ENCODE measurements at regions not wholly inside any gene's neighbourhood (a gene's known extent, or its start where the extent isn't known, plus 50 kb on each side); places are given as distances from the start of the nearest gene placed in this dataset.

GRCh38 chr12:98317939-98318899 is 197.2 kb upstream of the TMPO start:
- no peak for DNase-seq

- no peak for DNase-seq
Measured at GRCh38 chr12:98319716-98320425, 195.5 kb upstream of the TMPO start.

- DNase-seq: no peak
Measured at GRCh38 chr12:98325003-98325402, 190.4 kb upstream of the TMPO start.

GRCh38 chr12:98328467-98328866 is 186.9 kb upstream of the TMPO start:
- no peak for DNase-seq

GRCh38 chr12:98329589-98329988 is 185.8 kb upstream of the TMPO start:
- DNase-seq: no peak

- no peak for DNase-seq
Measured at GRCh38 chr12:98332642-98333041, 182.7 kb upstream of the TMPO start.

- DNase-seq: no peak
Measured at GRCh38 chr12:98334768-98335167, 180.6 kb upstream of the TMPO start.

GRCh38 chr12:98341026-98341425 is 174.4 kb upstream of the TMPO start:
- DNase-seq: no peak

- no peak for DNase-seq
Measured at GRCh38 chr12:98341732-98342131, 173.7 kb upstream of the TMPO start.

- DNase-seq: no peak
Measured at GRCh38 chr12:98343002-98343567, 172.3 kb upstream of the TMPO start.

GRCh38 chr12:98344046-98344930 is 171.1 kb upstream of the TMPO start:
- no peak for DNase-seq

GRCh38 chr12:98345308-98345876 is 170.0 kb upstream of the TMPO start:
- no peak for DNase-seq

GRCh38 chr12:98351089-98351488 is 164.3 kb upstream of the TMPO start:
- no peak for DNase-seq

- no peak for DNase-seq
Measured at GRCh38 chr12:98351784-98352183, 163.6 kb upstream of the TMPO start.

GRCh38 chr12:98352218-98352811 is 163.1 kb upstream of the TMPO start:
- no peak for DNase-seq

- DNase-seq: no peak
Measured at GRCh38 chr12:98352835-98353234, 162.6 kb upstream of the TMPO start.

GRCh38 chr12:98354520-98355035 is 160.8 kb upstream of the TMPO start:
- no peak for DNase-seq

GRCh38 chr12:98355322-98355721 is 160.1 kb upstream of the TMPO start:
- DNase-seq: no peak

- DNase-seq: no peak
Measured at GRCh38 chr12:98355933-98356332, 159.5 kb upstream of the TMPO start.

GRCh38 chr12:98358144-98358543 is 157.2 kb upstream of the TMPO start:
- no peak for DNase-seq

- no peak for DNase-seq
Measured at GRCh38 chr12:98359856-98360255, 155.5 kb upstream of the TMPO start.

GRCh38 chr12:98360401-98360800 is 155.0 kb upstream of the TMPO start:
- DNase-seq: no peak

All from CD4-positive, alpha-beta T cell treated with Interleukin-12 subunit alpha and Interleukin-12 subunit beta, for 1 hour (primary cell).